Ecto neural progenitor cell (in vitro differentiated cells): ENCODE measurements at regions not wholly inside any gene's neighbourhood (a gene's known extent, or its start where the extent isn't known, plus 50 kb on each side); places are given as distances from the start of the nearest gene placed in this dataset.

Experiments used
- DNase-seq: peaks from one replicate; pipeline ENCODE4 v3.0.0-alpha.2; 2018; ENCODE audit warnings: low spot score

GRCh38 chr4:123880631-123881030 is 484.0 kb downstream of the SPRY1 start:
- DNase-seq, result no peak

GRCh38 chr4:123884922-123885321 is 488.3 kb downstream of the SPRY1 start:
- DNase-seq, result no peak

GRCh38 chr4:123889507-123889906 is 492.9 kb downstream of the SPRY1 start:
- no peak for DNase-seq

DNA sequence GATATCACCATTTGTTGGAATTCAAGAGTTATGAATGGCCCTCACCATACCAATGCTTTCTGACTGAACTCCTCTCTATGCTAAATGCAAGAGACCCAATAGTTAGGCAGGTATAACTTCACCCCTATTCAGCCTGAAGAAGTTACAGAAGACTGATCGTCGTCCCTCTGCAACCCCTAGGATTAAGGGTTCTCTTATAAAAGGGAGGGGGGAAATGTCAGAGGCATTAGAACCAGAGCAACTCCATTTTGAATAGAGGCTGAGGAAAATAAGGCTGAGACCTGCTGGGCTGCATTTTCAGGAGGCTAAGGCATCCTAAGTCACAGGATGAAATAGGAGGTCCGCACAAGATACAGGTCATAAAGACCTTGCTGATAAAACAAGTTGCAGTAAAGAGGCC is 494.3 kb downstream of the SPRY1 start:
- DNase-seq, result no peak

- no peak for DNase-seq
Observed at GRCh38 chr4:123891881-123892280, 495.3 kb downstream of the SPRY1 start.

DNA sequence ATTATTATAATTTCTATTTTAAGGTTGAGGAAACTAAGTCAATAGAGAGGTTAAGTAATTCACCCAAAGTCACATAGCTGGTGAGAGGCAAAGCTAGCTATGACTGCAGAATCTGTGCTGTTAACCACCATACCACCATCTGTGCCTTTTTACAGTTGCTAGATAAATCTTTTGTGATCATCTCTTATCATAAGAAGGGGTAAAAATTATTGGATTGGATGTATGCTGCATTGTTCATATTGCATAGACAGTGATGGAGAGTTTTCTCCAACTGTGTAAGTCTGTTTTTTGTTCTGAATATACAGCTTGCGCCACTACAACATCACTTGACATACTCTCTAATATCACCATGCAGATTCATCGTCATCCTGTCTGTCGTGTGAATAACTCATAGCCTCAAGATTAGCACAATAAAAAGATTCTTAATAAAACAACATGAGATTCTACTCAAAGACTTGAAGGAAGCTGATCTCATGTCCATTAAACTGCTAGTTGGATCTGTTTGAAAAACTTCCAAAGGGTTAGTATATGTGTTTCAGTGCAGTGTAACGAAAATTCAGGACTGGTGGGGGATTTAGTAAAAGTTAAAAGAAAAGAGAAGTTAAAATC is 495.9 kb downstream of the SPRY1 start:
- no peak for DNase-seq

DNA sequence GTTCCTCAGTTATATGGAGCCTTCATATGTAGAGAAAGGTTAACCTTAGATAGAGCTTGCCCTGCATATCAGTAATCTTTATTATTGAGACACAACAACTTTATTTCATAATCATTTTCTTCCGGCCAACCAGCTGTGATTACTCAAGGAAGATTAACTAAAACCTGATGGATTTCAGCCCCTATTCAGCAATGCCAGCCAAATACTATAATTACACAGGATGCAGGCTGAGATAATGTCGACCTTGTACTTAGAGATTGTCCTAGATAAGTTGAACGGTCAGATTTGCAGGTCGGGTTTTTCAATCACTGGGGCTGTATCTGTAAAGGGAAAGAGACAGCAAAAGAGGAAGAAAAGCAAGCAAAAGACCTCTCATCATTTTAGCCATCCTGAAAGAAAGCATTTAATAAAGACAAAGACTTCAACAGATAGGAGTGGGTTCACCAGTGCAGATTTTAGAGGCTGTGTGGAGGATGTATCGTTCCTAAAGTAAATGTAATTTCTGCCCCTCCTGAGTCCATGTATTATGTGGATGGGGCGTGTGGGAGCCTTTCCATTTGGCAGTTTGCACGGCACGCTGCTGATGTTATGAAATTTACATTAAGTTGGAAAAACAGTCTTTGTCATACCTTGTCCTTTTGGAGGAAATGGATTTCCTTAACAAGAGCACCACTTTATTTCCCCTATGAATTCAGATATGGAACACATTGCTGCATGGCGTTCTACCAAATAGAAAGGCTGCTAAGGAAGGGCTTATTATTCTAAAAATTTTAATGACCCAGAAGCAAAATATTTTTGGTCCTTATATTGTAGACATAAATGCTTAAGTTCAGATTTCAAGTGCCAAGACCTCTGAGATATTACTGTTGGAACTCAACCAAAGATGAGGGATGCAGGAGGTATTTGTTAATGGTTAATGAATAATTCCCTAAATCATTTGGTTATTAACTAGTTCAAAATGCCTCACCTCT is 496.7 kb downstream of the SPRY1 start:
- DNase-seq, result no peak

DNA sequence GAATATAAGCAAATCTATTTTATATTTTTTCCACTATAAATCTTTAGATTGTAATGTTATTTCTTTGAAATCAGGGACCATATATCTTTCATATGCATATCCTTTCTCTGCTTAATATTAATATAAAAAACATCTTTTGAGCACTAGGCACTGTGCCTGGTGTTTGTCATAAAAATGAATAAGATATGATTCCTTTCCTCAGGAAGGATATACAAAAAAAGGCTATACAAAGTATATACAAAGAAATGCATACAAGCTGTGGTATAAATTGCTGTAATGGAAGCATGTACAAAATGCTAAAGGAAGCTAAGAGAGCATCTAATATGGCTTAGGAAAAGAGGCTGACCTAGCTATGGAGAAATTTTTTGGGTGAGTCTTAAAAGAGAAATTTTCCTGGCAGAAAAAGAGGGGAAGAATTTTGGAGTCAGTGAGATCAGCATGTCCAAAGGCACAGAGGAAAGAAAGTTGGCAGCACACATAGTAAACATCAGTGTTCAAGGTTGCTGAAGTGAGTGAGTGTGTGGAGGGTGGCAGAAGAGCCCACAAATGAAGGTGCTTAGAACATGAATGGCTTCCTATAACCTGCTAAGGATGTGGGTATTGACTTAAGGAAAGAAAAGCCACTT is 500.0 kb downstream of the SPRY1 start:
- no peak for DNase-seq

- DNase-seq, result no peak
Observed at GRCh38 chr4:123898946-123899666, 502.5 kb downstream of the SPRY1 start.

DNA sequence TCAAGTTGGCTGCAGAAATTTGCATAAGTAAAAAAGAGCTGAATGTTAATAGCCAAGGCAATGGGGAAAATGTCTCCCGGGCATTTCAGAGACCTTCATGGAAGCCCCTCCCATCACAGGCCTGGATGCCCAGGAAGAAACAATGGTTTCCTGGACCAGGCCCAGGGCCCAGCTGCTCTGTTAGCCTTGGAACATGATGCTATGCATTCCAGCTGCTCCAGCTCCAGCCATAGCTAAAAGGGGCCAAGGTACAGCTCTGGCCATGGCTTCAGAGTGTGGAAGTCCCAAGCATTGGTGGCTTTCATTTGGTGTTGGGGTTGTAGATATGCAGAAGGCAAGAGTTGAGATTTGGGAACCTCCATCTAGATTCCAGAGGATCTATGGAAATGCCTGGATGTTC is 508.3 kb downstream of the SPRY1 start:
- DNase-seq, result no peak

DNA sequence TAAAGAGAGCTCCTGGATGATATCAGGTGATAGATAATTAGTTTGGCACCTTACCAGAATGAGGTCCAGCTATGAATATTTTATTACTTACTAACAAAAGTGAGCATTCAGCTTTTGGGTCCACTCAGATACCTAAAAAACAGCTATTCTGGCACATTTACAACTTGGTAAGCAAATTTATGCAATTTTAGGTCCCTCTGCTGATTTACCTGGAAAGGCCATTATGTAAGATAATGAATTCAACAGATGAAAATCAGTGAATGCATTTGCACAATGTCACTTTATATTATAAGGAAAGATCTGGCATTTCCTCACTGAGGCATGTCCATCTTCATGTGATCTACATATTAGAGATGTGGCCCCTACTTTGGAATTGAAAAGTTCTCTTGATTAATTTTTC is 517.0 kb downstream of the SPRY1 start:
- DNase-seq, result no peak

- DNase-seq, result no peak
Observed at GRCh38 chr4:123916821-123917220, 520.2 kb downstream of the SPRY1 start.

GRCh38 chr4:123919576-123920098 is 523.0 kb downstream of the SPRY1 start:
- DNase-seq, result no peak

- no peak for DNase-seq
Observed at GRCh38 chr4:123921339-123921738, 524.7 kb downstream of the SPRY1 start.

GRCh38 chr4:123922847-123923246 is 526.3 kb downstream of the SPRY1 start:
- DNase-seq, result no peak

- DNase-seq, result no peak
Observed at GRCh38 chr4:123924536-123924935, 527.9 kb downstream of the SPRY1 start.

DNA sequence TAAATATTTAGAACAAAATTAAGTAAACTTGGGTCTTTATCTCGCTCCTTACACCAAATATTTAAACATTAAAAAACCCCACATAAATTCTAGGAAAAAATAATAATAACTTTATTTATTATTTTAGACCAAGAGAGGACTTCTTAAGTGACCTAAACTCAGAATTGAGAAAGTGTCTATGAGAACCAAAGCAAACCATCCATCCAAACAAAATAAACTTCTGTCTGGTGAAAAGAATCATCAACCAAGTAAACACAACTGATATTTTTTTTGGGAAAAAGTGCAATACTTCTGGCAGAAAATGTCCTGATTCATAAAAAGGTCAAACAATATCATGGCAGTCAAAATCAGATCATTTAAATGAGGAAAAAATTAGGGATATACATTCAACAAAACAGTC is 533.0 kb downstream of the SPRY1 start:
- no peak for DNase-seq

GRCh38 chr4:123930996-123931395 is 534.4 kb downstream of the SPRY1 start:
- no peak for DNase-seq

GRCh38 chr4:123934096-123934495 is 537.5 kb downstream of the SPRY1 start:
- no peak for DNase-seq

DNA sequence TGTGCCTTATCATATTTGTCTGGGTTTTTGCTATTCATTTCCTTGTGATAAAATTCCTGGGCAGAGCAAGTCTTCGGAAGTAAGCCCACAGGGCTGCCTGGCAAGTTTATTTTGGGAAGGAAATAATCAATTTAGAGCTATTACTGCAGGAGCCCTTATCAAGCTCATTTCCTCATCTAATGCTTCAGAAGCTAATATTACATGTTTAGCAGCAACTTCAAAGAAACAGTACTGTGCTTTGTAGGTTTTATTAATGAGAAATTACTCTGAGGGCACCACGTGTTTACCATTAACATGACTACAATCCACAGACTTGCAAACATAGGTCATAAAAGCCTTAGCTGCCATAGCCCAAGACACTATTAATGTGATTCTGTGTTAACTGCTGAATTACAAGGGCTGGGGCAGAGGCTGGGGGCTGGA is 540.0 kb downstream of the SPRY1 start:
- DNase-seq, result no peak

GRCh38 chr4:123937581-123937980 is 541.0 kb downstream of the SPRY1 start:
- DNase-seq, result no peak

DNA sequence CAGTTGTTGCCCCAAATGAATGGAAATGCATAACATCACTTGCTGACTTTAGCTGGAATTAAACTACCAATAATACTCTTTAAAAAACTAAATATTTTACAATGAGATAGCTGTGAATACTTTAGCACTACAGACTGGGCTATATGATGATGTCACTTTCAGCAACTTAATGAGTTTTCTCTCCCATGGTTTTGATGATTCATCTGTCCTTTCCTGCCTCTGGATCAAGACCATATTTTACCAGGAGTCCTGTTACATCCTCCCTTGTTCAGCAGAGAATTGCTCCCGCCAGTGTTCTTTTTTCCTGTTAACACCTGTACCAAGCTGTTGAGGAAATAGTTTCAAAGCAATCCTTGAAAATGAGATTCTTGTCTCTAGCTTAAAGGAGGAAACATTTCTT is 543.0 kb downstream of the SPRY1 start:
- DNase-seq, result no peak
